GM23338 (cell line): ENCODE measurements at regions not wholly inside any gene's neighbourhood (a gene's known extent, or its start where the extent isn't known, plus 50 kb on each side); places are given as distances from the start of the nearest gene placed in this dataset.

Experiments used
- CREB1 ChIP-seq: fragments of 250-450 bp; sonication (Bioruptor Pico); IDR thresholded peaks from 2 replicates; pipeline ENCODE4 v1.5.0; 2020; ENCODE audit warnings: low read depth, mild to moderate bottlenecking, moderate library complexity
- CTCF ChIP-seq, 2 experiments: fragments of 200-600 bp in 1 of 2; sonication (generic) in 1 of 2; conservative IDR thresholded peaks; 2 replicates each; pipeline versions ENCODE4 v1.5.1 to v1.6.1; 2016 to 2017; ENCODE audit warnings: antibody characterized with exemption in 2 of 2, low read depth in 2 of 2, mild to moderate bottlenecking in 2 of 2, moderate library complexity in 1 of 2
- ETS1 ChIP-seq: IDR thresholded peaks from 2 replicates; pipeline ENCODE4 v1.6.1; 2016; ENCODE audit warnings: antibody characterized with exemption
- EZH2 ChIP-seq: fragments of 200-600 bp; sonication (generic); IDR thresholded peaks from one replicate; pipeline ENCODE4 v1.8.0; 2017; ENCODE audit warnings: antibody characterized with exemption, mild to moderate bottlenecking, low read depth; ENCODE audit not compliant: unreplicated experiment
- EZH2phosphoT487 ChIP-seq: fragments of 200-600 bp; sonication (generic); IDR thresholded peaks from one replicate; pipeline ENCODE4 v1.8.1; 2018; ENCODE audit warnings: antibody characterized with exemption; ENCODE audit not compliant: unreplicated experiment
- JUNB ChIP-seq: IDR thresholded peaks from one replicate; pipeline ENCODE4 v1.6.1; 2016; ENCODE audit warnings: antibody characterized with exemption; ENCODE audit not compliant: unreplicated experiment
- POLR2AphosphoS5 ChIP-seq: IDR thresholded peaks from 2 replicates; pipeline ENCODE4 v1.6.1; 2016; ENCODE audit warnings: antibody characterized with exemption, low read depth
- REST ChIP-seq: IDR thresholded peaks from one replicate; pipeline ENCODE4 v1.6.1; 2018; ENCODE audit warnings: antibody characterized with exemption; ENCODE audit not compliant: unreplicated experiment
- STAT1 ChIP-seq: IDR thresholded peaks from one replicate; pipeline ENCODE4 v1.6.1; 2016; ENCODE audit warnings: antibody characterized with exemption; ENCODE audit not compliant: unreplicated experiment
- ZNF331 ChIP-seq: fragments of 250-450 bp; sonication (Bioruptor Pico); IDR thresholded peaks from 2 replicates; pipeline ENCODE4 v1.5.0; 2020; ENCODE audit warnings: low read depth, mild to moderate bottlenecking, moderate library complexity
- ZNF462 ChIP-seq: fragments of 250-450 bp; sonication (Bioruptor Pico); IDR thresholded peaks from 2 replicates; pipeline ENCODE4 v1.5.0; 2020; ENCODE audit warnings: mild to moderate bottlenecking, moderate library complexity

GRCh38 chr2:9752441-9753275, 90.6 kb upstream of the TAF1B start:
- TF ChIP-seq CTCF (conservative IDR thresholded peaks at IDR 0.05; ENCODE audit: low read depth in 2 of 2) = no peak
- no peak for TF ChIP-seq POLR2AphosphoS5
- no peak for TF ChIP-seq EZH2phosphoT487
- no peak for TF ChIP-seq JUNB
- TF ChIP-seq STAT1 = no peak
- TF ChIP-seq EZH2 = no peak
- no peak for TF ChIP-seq REST
- TF ChIP-seq ETS1 = no peak
- TF ChIP-seq CREB1 = no peak
- no peak for TF ChIP-seq ZNF331
- TF ChIP-seq ZNF462 = no peak
